ENCODE measurements at regions not wholly inside any gene's neighbourhood (a gene's known extent, or its start where the extent isn't known, plus 50 kb on each side); places are given as distances from the start of the nearest gene placed in this dataset.

- H2AFZ ChIP-seq (ENCODE audit: low read length), result no peak overlapping the region
- H3K4me2 ChIP-seq (ENCODE audit: low read length), result no peak overlapping the region
- TF ChIP-seq EZH2phosphoT487 (IDR thresholded peaks at IDR 0.05; ENCODE audit: borderline replicate concordance, low read depth, low read length) (no peak), CTCF (conservative IDR thresholded peaks at IDR 0.05; ENCODE audit: low read length) (no peak)
- DNase-seq (ENCODE audit: low spot score), result no peak
- no peak overlapping the region for H3K4me3 ChIP-seq (ENCODE audit: low read depth, low read length, poor library complexity, severe bottlenecking)
- no peaks in the 10 kb centered on the region for H4K20me1 ChIP-seq (ENCODE audit: insufficient read depth, low read length)
- intact Hi-C loops (cut with micrococcal nuclease; ENCODE audit: unreplicated experiment), result no loop called here
- no peaks in the 10 kb centered on the region for H3K9me3 ChIP-seq (ENCODE audit: low read length)
- H3K4me1 ChIP-seq (ENCODE audit: insufficient read depth, low read length, poor library complexity, severe bottlenecking), result no peaks in the 10 kb centered on the region
- POLR2A ChIA-PET, result no interaction called here
- no peaks in the 10 kb centered on the region for H3K9me2 ChIP-seq (ENCODE audit: insufficient read depth, low read length)
- CTCF ChIA-PET (ENCODE audit: unreplicated experiment), result no interaction called here
- H3K36me3 ChIP-seq (ENCODE audit: insufficient read depth, low read length), result no peaks in the 10 kb centered on the region
- no peak overlapping the region for H3K27ac ChIP-seq (ENCODE audit: low read depth, low read length, poor library complexity, severe bottlenecking)
- no peaks in the 10 kb centered on the region for H3K79me2 ChIP-seq (ENCODE audit: insufficient read depth, low read depth, low read length)
- no TSS peak for BruUV-seq (replicated peaks)
These were observed 1133.3 kb downstream of the AACS start for GRCh38 chr12:126198516-126198915.

- no peak overlapping the region for H3K4me3 ChIP-seq (ENCODE audit: low read depth, low read length, poor library complexity, severe bottlenecking)
- TF ChIP-seq EZH2phosphoT487 (IDR thresholded peaks at IDR 0.05; ENCODE audit: borderline replicate concordance, low read depth, low read length) (no peak), CTCF (conservative IDR thresholded peaks at IDR 0.05; ENCODE audit: low read length) (no peak)
- no peak overlapping the region for H3K4me2 ChIP-seq (ENCODE audit: low read length)
- no peaks in the 10 kb centered on the region for H3K9me3 ChIP-seq (ENCODE audit: low read length)
- no peaks in the 10 kb centered on the region for H3K4me1 ChIP-seq (ENCODE audit: insufficient read depth, low read length, poor library complexity, severe bottlenecking)
- DNase-seq (ENCODE audit: low spot score), result no peak
- H3K79me2 ChIP-seq (ENCODE audit: insufficient read depth, low read depth, low read length), result no peaks in the 10 kb centered on the region
- H4K20me1 ChIP-seq (ENCODE audit: insufficient read depth, low read length), result no peaks in the 10 kb centered on the region
- no peak overlapping the region for H3K27ac ChIP-seq (ENCODE audit: low read depth, low read length, poor library complexity, severe bottlenecking)
- H3K9me2 ChIP-seq (ENCODE audit: insufficient read depth, low read length), result no peaks in the 10 kb centered on the region
- no peaks in the 10 kb centered on the region for H3K36me3 ChIP-seq (ENCODE audit: insufficient read depth, low read length)
- intact Hi-C loops (cut with micrococcal nuclease; ENCODE audit: unreplicated experiment), result no loop called here
- no TSS peak for BruUV-seq (replicated peaks)
- CTCF ChIA-PET (ENCODE audit: unreplicated experiment), result no interaction called here
- POLR2A ChIA-PET, result no interaction called here
- H2AFZ ChIP-seq (ENCODE audit: low read length), result no peak overlapping the region
These were observed 1133.9 kb downstream of the AACS start for GRCh38 chr12:126198966-126199692.

GRCh38 chr12:126201981-126202537 is 1136.8 kb downstream of the AACS start:
- CTCF ChIA-PET (ENCODE audit: unreplicated experiment), result no interaction called here
- no peak overlapping the region; the same call in 1 of the 2 replicates for H2AFZ ChIP-seq (ENCODE audit: low read length)
- no peaks in the 10 kb centered on the region for H3K36me3 ChIP-seq (ENCODE audit: insufficient read depth, low read length)
- H3K4me2 ChIP-seq (ENCODE audit: low read length), result no peak overlapping the region
- no peak for TF ChIP-seq EZH2phosphoT487 (IDR thresholded peaks at IDR 0.05; ENCODE audit: borderline replicate concordance, low read depth, low read length)
- no peak for TF ChIP-seq CTCF (conservative IDR thresholded peaks at IDR 0.05; ENCODE audit: low read length)
- no peak overlapping the region for H3K4me3 ChIP-seq (ENCODE audit: low read depth, low read length, poor library complexity, severe bottlenecking)
- no TSS peak for BruUV-seq (replicated peaks)
- H4K20me1 ChIP-seq (ENCODE audit: insufficient read depth, low read length), result no peaks in the 10 kb centered on the region
- intact Hi-C loops (cut with micrococcal nuclease; ENCODE audit: unreplicated experiment), result no loop called here
- H3K27ac ChIP-seq (ENCODE audit: low read depth, low read length, poor library complexity, severe bottlenecking), result no peak overlapping the region
- H3K4me1 ChIP-seq (ENCODE audit: insufficient read depth, low read length, poor library complexity, severe bottlenecking), result no peaks in the 10 kb centered on the region
- no peaks in the 10 kb centered on the region for H3K79me2 ChIP-seq (ENCODE audit: insufficient read depth, low read depth, low read length)
- no peaks in the 10 kb centered on the region for H3K9me2 ChIP-seq (ENCODE audit: insufficient read depth, low read length)
- POLR2A ChIA-PET, result no interaction called here
- no peak for DNase-seq (ENCODE audit: low spot score)
- no peaks in the 10 kb centered on the region for H3K9me3 ChIP-seq (ENCODE audit: low read length)
